IPS DF 6.9 (cell line): ENCODE measurements at regions not wholly inside any gene's neighbourhood (a gene's known extent, or its start where the extent isn't known, plus 50 kb on each side); places are given as distances from the start of the nearest gene placed in this dataset.

Source experiments
- DNase-seq: peaks from one replicate; pipeline ENCODE4 v3.0.0-alpha.2; 2013; ENCODE audit warnings: low read depth, low spot score
- H3K27ac ChIP-seq: one replicate; pipeline ENCODE4 v1.5.1; 2013; ENCODE audit warnings: low read length, control low read depth
- H3K27me3 ChIP-seq: 2 replicates; pipeline ENCODE4 v1.6.1; 2013; ENCODE audit warnings: mild to moderate bottlenecking, low read length; ENCODE audit not compliant: control insufficient read depth, insufficient read depth
- H3K36me3 ChIP-seq: 2 replicates; pipeline ENCODE4 v1.6.1; 2013; ENCODE audit warnings: low read length; ENCODE audit not compliant: control insufficient read depth, insufficient read depth
- H3K4me1 ChIP-seq: 2 replicates; pipeline ENCODE4 v1.6.1; 2013; ENCODE audit warnings: low read length; ENCODE audit not compliant: control insufficient read depth, insufficient read depth
- H3K4me3 ChIP-seq: 2 replicates; pipeline ENCODE4 v1.5.1; 2013; ENCODE audit warnings: mild to moderate bottlenecking, low read length
- H3K9me3 ChIP-seq: 2 replicates; pipeline ENCODE4 v1.6.1; 2013; ENCODE audit warnings: low read length, inconsistent platforms; ENCODE audit not compliant: control insufficient read depth, insufficient read depth
- WGBS: extraction: QIAGEN DNeasy Blood & Tissue Kit; methylation state at CpG from one replicate; pipeline ENCODE4 v1.1.7; 2013; ENCODE audit warnings: mixed read lengths, missing lambda C conversion rate; ENCODE audit not compliant: insufficient read length, insufficient coverage; 5-methylcytosine and 5-hydroxymethylcytosine counted together

DNA sequence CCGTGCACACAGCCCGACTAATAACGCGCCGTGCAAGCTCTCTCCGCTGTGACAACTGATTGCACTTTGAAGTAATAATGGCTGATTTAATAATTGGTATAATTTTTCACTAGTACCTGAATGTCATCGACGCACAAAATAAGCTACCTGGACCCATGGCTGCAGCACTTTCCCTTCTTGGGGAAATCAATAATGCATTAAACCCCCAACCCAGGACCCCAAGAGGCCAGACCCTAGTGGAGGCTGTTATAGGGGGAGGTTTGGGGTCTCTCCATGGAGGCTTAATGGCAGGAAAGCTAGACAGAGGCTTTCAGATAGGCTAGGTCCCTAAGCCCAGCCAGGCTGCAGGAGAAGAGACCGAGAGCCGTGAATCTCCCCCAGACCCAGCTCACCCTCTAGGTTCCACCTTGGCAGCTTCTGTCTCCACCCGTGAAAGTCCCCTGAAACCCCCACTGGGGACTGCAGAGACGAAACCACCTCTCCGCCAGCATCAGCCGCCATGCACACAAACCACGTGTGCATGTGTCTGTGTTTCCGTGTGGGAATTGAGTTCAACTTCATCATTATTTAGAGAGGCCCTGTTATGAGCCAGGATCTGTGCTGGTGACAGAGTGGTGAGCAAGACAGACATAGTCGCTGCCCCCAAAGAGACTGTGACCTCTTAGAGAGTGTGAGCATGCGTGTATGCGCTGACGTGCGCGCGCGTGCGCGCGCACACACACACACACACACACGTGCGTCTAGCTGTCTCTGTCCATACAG, 168.6 kb upstream of the MVB12B start:
- H3K36me3 ChIP-seq = no peaks in the 10 kb centered on the region
- WGBS = no CpG with 5 or more reads among the region's 29 CpGs
- H3K4me3 ChIP-seq = no peak overlapping the region
- no peak overlapping the region for H3K27ac ChIP-seq
- no peaks in the 10 kb centered on the region for H3K27me3 ChIP-seq
- 0 out of 2 replicates have a peak, but pooled peaks cover 2% of the 10 kb centered on the region for H3K4me1 ChIP-seq
- DNase-seq = no peak
- no peaks in the 10 kb centered on the region for H3K9me3 ChIP-seq

DNA sequence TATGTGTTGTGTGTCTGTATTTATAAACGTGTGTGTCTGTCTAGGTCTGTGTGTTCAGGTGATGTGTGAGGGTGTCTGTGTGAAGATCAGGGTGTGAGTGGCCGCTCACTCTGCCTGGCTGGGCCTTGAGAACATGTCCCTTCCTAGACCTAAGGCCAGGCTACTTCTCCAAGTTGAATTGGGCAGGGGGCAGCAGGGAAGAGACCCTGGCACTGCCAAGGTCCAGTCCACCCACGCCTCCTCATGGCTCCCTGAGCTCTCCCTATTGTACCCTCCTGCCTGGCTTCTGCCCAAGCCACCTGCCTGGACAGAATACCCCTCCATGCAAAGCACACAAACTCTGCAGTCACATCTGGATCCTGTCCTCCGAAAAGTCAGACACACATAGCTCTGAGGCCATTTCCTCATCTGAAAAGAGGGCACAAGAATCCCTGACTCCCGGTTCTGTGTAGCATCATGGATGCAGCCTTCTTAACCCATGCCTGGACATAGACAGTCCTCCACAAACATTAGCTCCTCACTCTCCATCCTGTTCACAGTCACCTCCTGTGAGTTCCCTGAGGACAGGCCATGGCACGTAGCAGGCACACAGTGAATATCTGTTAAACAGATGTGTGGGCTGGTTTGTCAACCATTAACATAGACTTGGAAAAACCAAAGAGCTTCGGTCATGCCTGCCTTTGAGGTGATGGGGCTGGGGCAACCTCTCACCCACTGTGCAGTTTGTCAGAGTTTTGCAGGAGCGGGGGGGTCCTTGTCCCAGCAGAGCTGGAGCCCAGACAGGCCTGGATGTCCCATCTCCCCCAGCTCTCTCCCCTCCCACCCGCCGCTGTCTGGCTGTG, 167.8 kb upstream of the MVB12B start:
- H3K4me1 ChIP-seq = 0 out of 2 replicates have a peak, but pooled peaks cover 2% of the 10 kb centered on the region
- H3K36me3 ChIP-seq = no peaks in the 10 kb centered on the region
- H3K9me3 ChIP-seq = no peaks in the 10 kb centered on the region
- no CpG with 5 or more reads among the region's 10 CpGs for WGBS
- H3K27ac ChIP-seq = no peak overlapping the region
- no peaks in the 10 kb centered on the region for H3K27me3 ChIP-seq
- no peak for DNase-seq
- no peak overlapping the region for H3K4me3 ChIP-seq

DNA sequence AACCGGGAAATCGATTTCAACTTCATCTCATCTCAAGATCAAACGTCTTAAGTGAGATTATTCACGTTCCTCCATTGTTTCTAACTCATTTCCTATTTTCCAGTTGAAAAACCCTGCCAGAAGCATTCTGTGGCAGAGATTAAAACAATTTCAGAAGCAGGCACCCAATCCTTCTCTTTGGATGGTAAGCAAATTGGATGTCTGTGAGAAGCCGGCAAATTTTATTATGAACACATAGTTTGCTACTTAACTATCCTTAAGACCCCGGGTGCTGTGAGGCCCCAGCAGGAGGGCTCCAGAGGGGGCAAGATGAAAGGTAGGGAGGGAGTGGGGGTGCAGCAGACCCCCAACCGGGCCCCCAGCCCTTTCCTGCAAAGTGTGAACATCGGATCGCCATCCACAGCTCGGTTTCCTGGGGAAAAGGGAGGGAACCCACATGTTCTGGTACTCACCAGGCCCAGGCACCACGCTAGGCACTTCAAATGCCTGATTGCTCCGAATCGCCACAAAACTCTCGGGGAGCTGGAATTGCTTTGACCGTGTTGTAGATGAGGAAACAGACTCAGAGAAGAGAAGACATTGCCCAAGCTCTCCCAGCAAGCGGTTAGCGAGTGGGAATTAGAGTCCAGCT, 167.1 kb upstream of the MVB12B start:
- Histone ChIP-seq H3K27me3 (no peaks in the 10 kb centered on the region), H3K36me3 (no peaks in the 10 kb centered on the region)
- WGBS = no CpG with 5 or more reads among the region's 17 CpGs

GRCh38 chr9:126160067-126160853, 166.4 kb upstream of the MVB12B start:
- Histone ChIP-seq H3K27ac (no peak overlapping the region), H3K9me3 (no peaks in the 10 kb centered on the region), H3K4me3 (no peak overlapping the region), H3K4me1 (0 out of 2 replicates have a peak, but pooled peaks cover 2% of the 10 kb centered on the region), H3K36me3 (no peaks in the 10 kb centered on the region), H3K27me3 (no peaks in the 10 kb centered on the region)
- no CpG with 5 or more reads among the region's 10 CpGs for WGBS
- DNase-seq = no peak

More for the DNA sequence above, 167.1 kb upstream of the MVB12B start:
- 0 out of 2 replicates have a peak, but pooled peaks cover 2% of the 10 kb centered on the region for H3K4me1 ChIP-seq
- no peak overlapping the region for H3K27ac ChIP-seq
- H3K9me3 ChIP-seq = no peaks in the 10 kb centered on the region
- H3K4me3 ChIP-seq = no peak overlapping the region
- no peak for DNase-seq

DNA sequence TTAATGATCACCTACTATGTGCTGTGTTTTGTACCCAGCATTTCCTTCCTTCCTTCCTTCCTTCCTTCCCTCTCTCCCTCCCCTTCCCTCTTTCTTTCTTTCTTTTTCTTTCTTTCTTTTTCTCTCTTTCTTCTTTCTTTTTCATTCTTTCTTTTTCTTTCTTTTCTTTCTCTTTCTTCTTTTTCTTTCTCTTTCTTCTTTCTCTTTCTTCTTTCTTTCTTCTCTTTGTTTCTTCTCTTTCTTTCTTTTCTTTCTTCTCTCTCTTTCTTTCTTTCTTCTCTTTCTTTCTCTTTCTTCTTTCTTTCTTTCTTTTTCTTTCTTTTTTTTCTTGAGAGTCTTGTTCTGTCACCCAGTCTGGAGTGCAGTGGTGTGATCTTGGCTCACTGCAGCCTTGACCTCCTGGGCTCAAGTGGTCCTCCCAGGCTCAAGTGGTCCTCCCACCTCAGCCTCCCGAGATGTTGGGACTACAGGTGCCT, 165.7 kb upstream of the MVB12B start:
- WGBS = no CpG with 5 or more reads among the region's 1 CpG
- H3K36me3 ChIP-seq = no peaks in the 10 kb centered on the region
- H3K4me3 ChIP-seq = no peak overlapping the region
- no peak overlapping the region for H3K27ac ChIP-seq
- DNase-seq = no peak
- H3K9me3 ChIP-seq = no peaks in the 10 kb centered on the region
- no peaks in the 10 kb centered on the region for H3K27me3 ChIP-seq
- H3K4me1 ChIP-seq = 0 out of 2 replicates have a peak, but pooled peaks cover 2% of the 10 kb centered on the region

DNA sequence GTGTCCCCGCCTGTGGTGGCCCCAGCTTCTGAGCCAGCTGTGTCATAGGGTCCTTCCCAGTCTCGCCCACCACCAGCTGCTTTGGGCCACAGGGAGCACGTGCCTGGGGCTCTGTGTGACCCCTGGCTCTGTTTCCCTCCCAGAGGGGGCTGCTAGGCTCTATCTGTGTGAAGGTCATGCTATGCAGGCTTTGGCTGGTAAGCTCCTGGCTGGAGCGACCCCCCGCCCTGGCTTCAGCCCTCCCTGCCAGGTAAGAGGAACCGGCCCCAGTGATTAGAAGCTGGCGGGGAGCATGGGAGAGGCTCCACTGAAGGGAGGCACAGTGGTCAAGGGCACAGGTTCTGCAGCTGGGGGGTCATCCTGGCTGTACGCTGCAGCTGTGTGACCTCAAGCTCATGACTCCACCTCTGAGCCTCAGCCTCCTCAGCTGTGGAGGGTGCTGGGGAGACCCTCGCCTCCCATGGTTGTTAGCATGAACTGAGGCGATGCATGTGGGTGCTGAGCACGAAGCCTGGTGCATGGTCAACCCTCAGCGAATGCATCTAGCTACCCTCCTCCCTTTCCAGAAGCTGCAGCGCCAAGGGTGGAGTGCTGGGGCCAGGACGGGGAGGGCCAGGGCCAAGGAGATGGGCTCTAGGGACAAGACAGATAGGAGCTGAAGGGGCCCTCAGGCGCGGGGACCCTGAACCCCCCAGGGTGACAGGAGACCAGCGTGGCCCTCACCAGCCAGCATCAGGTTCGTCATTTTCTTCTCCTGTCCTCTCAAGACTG, 163.8 kb upstream of the MVB12B start:
- H3K4me1 ChIP-seq = no peaks in the 10 kb centered on the region
- H3K9me3 ChIP-seq = no peaks in the 10 kb centered on the region
- no peaks in the 10 kb centered on the region for H3K36me3 ChIP-seq
- WGBS = no CpG with 5 or more reads among the region's 18 CpGs
- no peak overlapping the region for H3K4me3 ChIP-seq
- no peak for DNase-seq
- no peaks in the 10 kb centered on the region for H3K27me3 ChIP-seq
- H3K27ac ChIP-seq = no peak overlapping the region

DNA sequence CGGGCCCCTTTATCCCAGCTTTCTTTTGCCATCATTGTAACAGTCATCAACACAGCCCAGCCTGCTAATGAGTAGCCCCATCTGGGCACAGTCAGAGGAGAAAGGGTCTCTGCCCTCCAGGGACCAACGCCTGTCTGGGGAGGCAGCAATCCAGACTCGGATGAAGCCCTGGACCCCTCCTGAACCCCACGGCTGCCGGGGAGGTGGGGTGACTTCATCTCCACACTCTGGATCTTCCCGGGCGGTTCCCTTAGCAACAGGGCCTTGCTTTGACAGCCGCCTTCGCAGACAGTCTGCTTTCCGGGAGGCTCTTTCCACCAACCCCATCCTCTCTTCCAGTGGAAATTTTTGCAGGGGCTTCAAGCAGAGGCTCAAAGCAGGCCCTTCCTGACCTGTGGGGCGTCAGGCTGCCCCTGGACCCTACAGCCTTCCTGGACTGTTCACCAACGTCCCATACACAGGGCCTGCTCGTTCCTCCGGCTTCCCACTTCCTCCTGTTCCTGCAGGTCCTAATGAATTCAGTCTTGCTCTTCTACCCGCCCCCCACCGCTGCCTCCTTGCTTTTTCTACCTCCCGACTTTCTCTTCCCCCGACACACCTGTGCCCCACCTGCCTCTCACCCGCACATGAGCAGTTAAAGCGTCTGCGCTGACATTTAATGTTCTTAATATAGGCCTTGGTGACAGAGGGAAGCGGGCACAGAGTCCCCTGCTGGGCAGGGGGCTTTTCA, 161.7 kb upstream of the MVB12B start:
- no peaks in the 10 kb centered on the region for H3K9me3 ChIP-seq
- whole genome bisulfite sequencing = no CpG with 5 or more reads among the region's 22 CpGs
- no peak overlapping the region for H3K4me3 ChIP-seq
- no peaks in the 10 kb centered on the region for H3K36me3 ChIP-seq
- H3K27ac ChIP-seq = no peak overlapping the region
- H3K27me3 ChIP-seq = no peaks in the 10 kb centered on the region
- no peaks in the 10 kb centered on the region for H3K4me1 ChIP-seq
- no peak for DNase-seq

GRCh38 chr9:126165755-126166154, 160.9 kb upstream of the MVB12B start:
- no peaks in the 10 kb centered on the region for H3K9me3 ChIP-seq
- H3K27ac ChIP-seq = no peak overlapping the region
- DNase-seq = no peak
- H3K36me3 ChIP-seq = no peaks in the 10 kb centered on the region
- no peaks in the 10 kb centered on the region for H3K4me1 ChIP-seq
- no peak overlapping the region for H3K4me3 ChIP-seq
- no CpG with 5 or more reads among the region's 8 CpGs for WGBS
- no peaks in the 10 kb centered on the region for H3K27me3 ChIP-seq

- no peak for DNase-seq
- no peak overlapping the region for H3K27ac ChIP-seq
- H3K9me3 ChIP-seq = no peaks in the 10 kb centered on the region
- no peak overlapping the region for H3K4me3 ChIP-seq
- no CpG with 5 or more reads among the region's 7 CpGs for WGBS
- no peaks in the 10 kb centered on the region for H3K36me3 ChIP-seq
- H3K4me1 ChIP-seq = no peaks in the 10 kb centered on the region
- no peaks in the 10 kb centered on the region for H3K27me3 ChIP-seq
Measured at GRCh38 chr9:126166291-126166690, 160.3 kb upstream of the MVB12B start.
